Body of pancreas (tissue), 4 donors: ENCODE measurements at regions not wholly inside any gene's neighbourhood (a gene's known extent, or its start where the extent isn't known, plus 50 kb on each side); places are given as distances from the start of the nearest gene placed in this dataset.

Source experiments
- ATAC-seq: fragments of 150-250 bp; one replicate; pipeline ENCODE4 v1.9.1; 2016
- DNase-seq, 4 donors: peaks; one replicate each; pipeline ENCODE4 v3.0.0-alpha.2; 2019
- H3K27ac ChIP-seq, 4 donors: fragments of 200-600 bp; sonication (generic); 1 replicate in 3 of 4; 2 replicates in 1 of 4; pipeline versions ENCODE4 v1.5.1 to v1.6.1; 2016 to 2019; ENCODE audit warnings: mild to moderate bottlenecking in 1 of 4, mixed read lengths in 1 of 4, moderate library complexity in 1 of 4
- H3K27me3 ChIP-seq, 2 donors: fragments of 200-600 bp; sonication (generic); one replicate each; pipeline ENCODE4 v1.6.0; 2016; ENCODE audit warnings: mild to moderate bottlenecking in 1 of 2
- H3K36me3 ChIP-seq, 2 donors: fragments of 200-600 bp; sonication (generic); replicated peaks in 1 of 2; 2 replicates each; pipeline ENCODE4 v1.5.1; 2016; ENCODE audit warnings: low read depth in 2 of 2; ENCODE audit not compliant: insufficient read depth in 1 of 2
- H3K4me1 ChIP-seq: fragments of 200-600 bp; sonication (generic); one replicate; pipeline ENCODE4 v1.6.0; 2016
- H3K4me3 ChIP-seq, 2 donors: fragments of 200-600 bp; sonication (generic); 1 replicate in 1 of 2; 2 replicates in 1 of 2; pipeline ENCODE4 v1.5.1; 2016 to 2019
- H3K9me3 ChIP-seq, 3 donors: fragments of 200-600 bp; sonication (generic); 1 replicate in 2 of 3; 2 replicates in 1 of 3; pipeline ENCODE4 v1.5.1; 2016
- POLR2A ChIP-seq, 3 donors: fragments of 450-650 bp; IDR thresholded peaks; one replicate each; pipeline ENCODE4 v1.6.1; 2016; ENCODE audit warnings: antibody characterized with exemption in 3 of 3, mild to moderate bottlenecking in 2 of 3
- WGBS, 2 donors: methylation state at CpG; one replicate each; pipeline ENCODE4 v1.1.5; 2017; 5-methylcytosine and 5-hydroxymethylcytosine counted together
- intact Hi-C: fragments of 100-400 bp; cut with DNase I; formaldehyde crosslinking; loops from one replicate; pipeline ENCODE4 v1.15.1; 2023
- TF ChIP-seq, protein P1 (sequence below), 7 experiments: fragments of 450-650 bp in 4 of 7; fragments of 200-600 bp in 3 of 7; sonication (generic) in 3 of 7; IDR thresholded peaks; one replicate each; pipeline ENCODE4 v1.5.1; 2016 to 2019; ENCODE audit warnings: antibody characterized with exemption in 7 of 7

GRCh38 chr6:43898358-43899131 lies 128.5 kb downstream of the VEGFA start:
- Histone ChIP-seq H3K27ac (no peak overlapping the region), H3K36me3 (no peaks in the 10 kb centered on the region), H3K4me1 (peaks cover 6% of the 10 kb centered on the region), H3K4me3 (no peak overlapping the region), H3K27me3 (no peaks in the 10 kb centered on the region), H3K9me3 (no peaks in the 10 kb centered on the region)
- TF ChIP-seq, protein P1, sequence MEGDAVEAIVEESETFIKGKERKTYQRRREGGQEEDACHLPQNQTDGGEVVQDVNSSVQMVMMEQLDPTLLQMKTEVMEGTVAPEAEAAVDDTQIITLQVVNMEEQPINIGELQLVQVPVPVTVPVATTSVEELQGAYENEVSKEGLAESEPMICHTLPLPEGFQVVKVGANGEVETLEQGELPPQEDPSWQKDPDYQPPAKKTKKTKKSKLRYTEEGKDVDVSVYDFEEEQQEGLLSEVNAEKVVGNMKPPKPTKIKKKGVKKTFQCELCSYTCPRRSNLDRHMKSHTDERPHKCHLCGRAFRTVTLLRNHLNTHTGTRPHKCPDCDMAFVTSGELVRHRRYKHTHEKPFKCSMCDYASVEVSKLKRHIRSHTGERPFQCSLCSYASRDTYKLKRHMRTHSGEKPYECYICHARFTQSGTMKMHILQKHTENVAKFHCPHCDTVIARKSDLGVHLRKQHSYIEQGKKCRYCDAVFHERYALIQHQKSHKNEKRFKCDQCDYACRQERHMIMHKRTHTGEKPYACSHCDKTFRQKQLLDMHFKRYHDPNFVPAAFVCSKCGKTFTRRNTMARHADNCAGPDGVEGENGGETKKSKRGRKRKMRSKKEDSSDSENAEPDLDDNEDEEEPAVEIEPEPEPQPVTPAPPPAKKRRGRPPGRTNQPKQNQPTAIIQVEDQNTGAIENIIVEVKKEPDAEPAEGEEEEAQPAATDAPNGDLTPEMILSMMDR (IDR thresholded peaks at IDR 0.05) = no peak
- no peak for TF ChIP-seq POLR2A (IDR thresholded peaks at IDR 0.05)
- ATAC-seq = no peak
- WGBS, 2 donors = 93 to 97% methylated on average over 4 of the region's 4 CpGs
- DNase-seq = no peak
- intact Hi-C loops = no loop called here

- TF ChIP-seq, protein P1 (IDR thresholded peaks at IDR 0.05) = no peak
- no peak for TF ChIP-seq POLR2A (IDR thresholded peaks at IDR 0.05)
- H3K27me3 ChIP-seq = no peaks in the 10 kb centered on the region
- no peak overlapping the region for H3K27ac ChIP-seq
- no peak overlapping the region for H3K4me3 ChIP-seq
- intact Hi-C loops = no loop called here
- peaks cover 6% of the 10 kb centered on the region for H3K4me1 ChIP-seq
- H3K36me3 ChIP-seq = no peaks in the 10 kb centered on the region
- ATAC-seq (no peak), DNase-seq (no peak)
- 96 to 100% methylated on average over 2 of the region's 2 CpGs for WGBS, 2 donors
- H3K9me3 ChIP-seq = no peaks in the 10 kb centered on the region
These were observed 127.7 kb downstream of the VEGFA start for GRCh38 chr6:43897571-43898302.

DNA sequence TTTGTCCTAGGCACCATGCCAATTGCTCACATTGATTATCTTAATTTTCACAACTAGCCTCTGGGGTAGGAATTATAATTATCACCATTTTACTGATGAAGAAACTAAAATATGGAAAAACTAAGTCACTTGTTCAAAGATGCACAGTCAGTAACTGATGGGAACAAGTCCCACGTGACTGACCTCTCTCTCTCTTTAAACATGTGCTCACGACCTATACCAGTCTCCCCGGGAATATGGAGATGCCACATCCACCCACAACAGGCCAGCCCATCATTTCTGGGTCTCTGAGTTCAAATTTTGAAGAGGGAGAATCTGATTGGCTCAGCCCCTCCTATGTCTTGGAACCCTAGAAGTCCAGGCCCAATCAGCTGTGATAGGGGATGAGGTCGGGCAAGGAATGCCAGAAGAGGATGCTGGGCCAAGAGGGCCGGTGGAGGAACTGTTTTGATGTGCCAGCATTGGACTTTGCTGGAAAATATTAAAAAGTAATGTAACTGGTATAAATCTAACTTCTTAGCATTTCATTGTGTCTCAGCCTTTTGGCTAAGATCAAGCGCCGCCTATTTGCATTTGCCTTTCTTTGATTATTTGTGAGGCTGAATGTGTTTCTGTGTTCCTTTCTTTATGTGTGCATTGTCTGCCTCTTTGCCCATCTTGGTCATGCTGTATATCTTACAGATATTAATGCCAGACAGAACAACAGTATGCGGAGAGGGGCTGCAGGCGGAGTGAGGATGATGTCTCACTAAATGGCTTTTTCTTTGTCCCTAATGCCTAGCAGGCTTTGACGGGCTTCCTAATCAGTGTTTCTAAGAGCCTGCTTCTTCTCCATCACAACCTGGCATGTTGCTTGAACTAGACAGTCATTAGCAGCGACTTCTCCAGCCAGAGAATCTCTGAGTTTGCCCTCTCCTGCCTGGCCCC lies 126.6 kb downstream of the VEGFA start:
- WGBS, 2 donors = 75 to 81% methylated on average over 11 of the region's 11 CpGs
- no peaks in the 10 kb centered on the region for H3K9me3 ChIP-seq
- intact Hi-C loops = no loop called here
- no peak overlapping the region for H3K27ac ChIP-seq
- DNase-seq (no peak), ATAC-seq (no peak)
- TF ChIP-seq, protein P1 (IDR thresholded peaks at IDR 0.05) = no peak
- TF ChIP-seq POLR2A (IDR thresholded peaks at IDR 0.05) = no peak
- H3K4me3 ChIP-seq = no peak overlapping the region
- no peaks in the 10 kb centered on the region for H3K36me3 ChIP-seq
- H3K4me1 ChIP-seq = no peaks in the 10 kb centered on the region
- no peaks in the 10 kb centered on the region for H3K27me3 ChIP-seq

- H3K27me3 ChIP-seq = no peaks in the 10 kb centered on the region
- WGBS, 2 donors = 57 to 63% methylated on average over 5 of the region's 5 CpGs
- H3K27ac ChIP-seq = no peak overlapping the region
- TF ChIP-seq POLR2A (IDR thresholded peaks at IDR 0.05) = no peak
- TF ChIP-seq, protein P1 (IDR thresholded peaks at IDR 0.05) = no peak
- DNase-seq = no peak
- ATAC-seq = no peak
- no peak overlapping the region for H3K4me3 ChIP-seq
- intact Hi-C loops = no loop called here
- no peaks in the 10 kb centered on the region for H3K4me1 ChIP-seq
- H3K9me3 ChIP-seq = no peaks in the 10 kb centered on the region
- H3K36me3 ChIP-seq = no peaks in the 10 kb centered on the region
These were observed 125.8 kb downstream of the VEGFA start for GRCh38 chr6:43895656-43896328.
